HG02623 (cell line): ENCODE measurements at regions not wholly inside any gene's neighbourhood (a gene's known extent, or its start where the extent isn't known, plus 50 kb on each side); places are given as distances from the start of the nearest gene placed in this dataset.

Experiments
- ATAC-seq: cut with Tn5 transposase; IDR thresholded peaks from one replicate; pipeline ENCODE4 v1.9.1; 2021; ENCODE audit warnings: moderate library complexity; ENCODE audit not compliant: unreplicated experiment

GRCh38 chr1:162970021-162970420, 99.1 kb upstream of the RGS4 start:
- ATAC-seq = no peak

- no peak for ATAC-seq
Observed at GRCh38 chr1:162966613-162967012, 102.5 kb upstream of the RGS4 start.

GRCh38 chr1:162964901-162965300, 103.9 kb upstream of the CCDC190 start:
- no peak for ATAC-seq

GRCh38 chr1:162956922-162957321, 95.9 kb upstream of the CCDC190 start:
- ATAC-seq = no peak

- ATAC-seq = no peak
Observed at GRCh38 chr1:162954824-162955223, 93.8 kb upstream of the CCDC190 start.

- no peak for ATAC-seq
Observed at GRCh38 chr1:162952956-162953355, 92.0 kb upstream of the CCDC190 start.

- peak; percentile 91 for ATAC-seq
Observed at GRCh38 chr1:162951553-162952315, 90.8 kb upstream of the CCDC190 start.

GRCh38 chr1:162950187-162950586, 89.2 kb upstream of the CCDC190 start:
- no peak for ATAC-seq

- ATAC-seq = no peak
Observed at GRCh38 chr1:162946701-162947100, 85.7 kb upstream of the CCDC190 start.

GRCh38 chr1:162944974-162945674, 84.1 kb upstream of the CCDC190 start:
- ATAC-seq = no peak

- no peak for ATAC-seq
Observed at GRCh38 chr1:162943622-162944021, 82.6 kb upstream of the CCDC190 start.

- no peak for ATAC-seq
Observed at GRCh38 chr1:162942916-162943559, 82.1 kb upstream of the CCDC190 start.

GRCh38 chr1:162941024-162941423, 80.0 kb upstream of the CCDC190 start:
- no peak for ATAC-seq

- ATAC-seq = no peak
Observed at GRCh38 chr1:162939035-162939434, 78.1 kb upstream of the CCDC190 start.

GRCh38 chr1:162937716-162938395, 76.9 kb upstream of the CCDC190 start:
- no peak for ATAC-seq

GRCh38 chr1:162930976-162931560, 70.1 kb upstream of the CCDC190 start:
- no peak for ATAC-seq

- no peak for ATAC-seq
Observed at GRCh38 chr1:162930532-162930931, 69.6 kb upstream of the CCDC190 start.

GRCh38 chr1:162929177-162929576, 68.2 kb upstream of the CCDC190 start:
- no peak for ATAC-seq

GRCh38 chr1:162928141-162928540, 67.2 kb upstream of the CCDC190 start:
- no peak for ATAC-seq

GRCh38 chr1:162927421-162927820, 66.4 kb upstream of the CCDC190 start:
- ATAC-seq = no peak

GRCh38 chr1:162926906-162927305, 65.9 kb upstream of the CCDC190 start:
- no peak for ATAC-seq
